Renal cortex interstitium (tissue), 11 donors: ENCODE measurements at regions not wholly inside any gene's neighbourhood (a gene's known extent, or its start where the extent isn't known, plus 50 kb on each side); places are given as distances from the start of the nearest gene placed in this dataset.

Experiments used
- DNase-seq, 11 donors: peaks; one replicate each; pipeline ENCODE4 v3.0.0-alpha.2; 2013; ENCODE audit warnings: low read depth in 9 of 11, low spot score in 4 of 11; ENCODE audit errors: extremely low read depth in 1 of 11

- no peak for DNase-seq
These were observed 267.4 kb downstream of the NPHP4 start for GRCh38 chr1:5724847-5725246.

- DNase-seq, result no peak
These were observed 269.5 kb downstream of the NPHP4 start for GRCh38 chr1:5722635-5723164.

GRCh38 chr1:5721634-5722215, 270.5 kb downstream of the NPHP4 start:
- no peak for DNase-seq

- no peak for DNase-seq
These were observed 271.3 kb downstream of the NPHP4 start for GRCh38 chr1:5720936-5721335.

- no peak for DNase-seq
These were observed 271.7 kb downstream of the NPHP4 start for GRCh38 chr1:5720484-5720883.

GRCh38 chr1:5720045-5720444, 272.2 kb downstream of the NPHP4 start:
- DNase-seq, result no peak

- no peak for DNase-seq
These were observed 273.2 kb downstream of the NPHP4 start for GRCh38 chr1:5718831-5719632.

- no peak for DNase-seq
These were observed 275.1 kb downstream of the NPHP4 start for GRCh38 chr1:5717031-5717682.

GRCh38 chr1:5716126-5716525, 276.1 kb downstream of the NPHP4 start:
- no peak for DNase-seq

- no peak for DNase-seq
These were observed 278.9 kb downstream of the NPHP4 start for GRCh38 chr1:5713101-5714010.

GRCh38 chr1:5711956-5712645, 280.1 kb downstream of the NPHP4 start:
- no peak for DNase-seq

GRCh38 chr1:5711079-5711478, 281.1 kb downstream of the NPHP4 start:
- no peak for DNase-seq

GRCh38 chr1:5709976-5710375, 282.2 kb downstream of the NPHP4 start:
- DNase-seq, result no peak

GRCh38 chr1:5709461-5709975, 282.7 kb downstream of the NPHP4 start:
- no peak for DNase-seq

- DNase-seq, result no peak
These were observed 283.6 kb downstream of the NPHP4 start for GRCh38 chr1:5708346-5709245.

GRCh38 chr1:5707566-5708345, 284.5 kb downstream of the NPHP4 start:
- no peak for DNase-seq

GRCh38 chr1:5706239-5706638, 286.0 kb downstream of the NPHP4 start:
- DNase-seq, result no peak
